GM21528 (cell line): ENCODE measurements at regions not wholly inside any gene's neighbourhood (a gene's known extent, or its start where the extent isn't known, plus 50 kb on each side); places are given as distances from the start of the nearest gene placed in this dataset.
"Not testable (repeated sequence)": the region's sequence is repeated elsewhere in the genome, so short reads cannot be mapped to it uniquely, and the experiment has no call there.

Experiments used
- ATAC-seq: cut with Tn5 transposase; IDR thresholded peaks from one replicate; pipeline ENCODE4 v1.9.1; 2021; ENCODE audit warnings: mild to moderate bottlenecking, moderate library complexity; ENCODE audit not compliant: unreplicated experiment, low FRiP score

DNA sequence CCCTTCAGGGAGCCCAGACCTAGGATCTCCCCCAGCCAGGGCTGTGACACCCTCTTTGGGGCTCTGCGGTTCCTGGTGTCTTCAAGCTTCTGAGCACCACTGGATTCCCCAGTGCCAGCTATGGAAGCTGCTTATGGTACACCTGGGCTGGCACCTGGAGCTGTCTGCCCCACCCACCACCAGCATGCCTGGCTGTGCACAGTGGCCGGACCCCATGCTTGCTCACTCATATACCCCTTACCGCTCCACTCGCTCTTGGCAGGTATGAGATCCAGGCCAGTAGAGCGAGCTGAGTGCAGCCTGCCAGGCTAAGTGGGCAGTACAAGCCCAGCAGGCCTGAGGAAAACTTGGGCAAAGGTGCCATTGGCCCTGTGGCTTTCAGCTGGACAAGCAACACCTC, 114.0 kb downstream of the DACT1 start:
- no peak for ATAC-seq

DNA sequence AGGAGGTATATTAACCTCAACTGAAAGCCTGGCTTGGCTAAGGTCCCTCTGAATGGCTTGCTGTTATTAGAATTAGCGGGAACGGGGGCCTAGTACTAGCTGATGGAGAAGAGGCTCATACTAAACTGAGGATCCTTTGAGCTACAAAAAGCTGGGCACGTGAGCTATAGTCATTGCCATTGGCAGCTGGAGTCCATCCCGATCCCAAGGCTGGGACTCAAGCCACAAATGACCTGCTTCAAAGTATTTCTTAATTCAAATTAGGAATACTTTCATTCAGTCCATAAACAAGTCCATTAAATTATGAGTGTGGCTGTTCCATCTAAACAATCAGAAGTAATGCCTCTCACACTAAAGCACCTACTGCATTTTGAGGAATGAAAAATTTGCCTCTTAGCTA, 114.5 kb downstream of the DACT1 start:
- ATAC-seq, result no peak

DNA sequence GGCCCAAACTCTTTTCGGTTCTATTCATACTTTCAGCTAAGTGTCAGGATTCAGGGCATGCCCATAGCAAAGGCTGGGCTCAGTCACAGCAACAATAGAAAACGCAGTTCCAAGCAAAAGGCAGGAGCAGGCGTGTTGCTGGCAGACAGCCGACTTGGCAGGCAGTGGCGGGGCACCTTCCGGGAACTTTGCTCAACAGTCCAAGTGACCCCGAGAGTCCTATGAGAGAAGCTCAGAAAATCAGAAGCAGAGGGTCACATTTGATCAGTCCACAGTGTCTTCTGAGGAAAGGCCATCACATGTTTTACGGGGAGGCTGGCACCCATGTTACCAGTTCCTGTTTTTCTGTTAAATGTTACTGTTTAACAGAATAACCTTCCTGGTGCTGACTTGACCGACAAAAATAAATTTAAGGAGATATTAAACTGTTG, 115.0 kb downstream of the DACT1 start:
- no peak for ATAC-seq

DNA sequence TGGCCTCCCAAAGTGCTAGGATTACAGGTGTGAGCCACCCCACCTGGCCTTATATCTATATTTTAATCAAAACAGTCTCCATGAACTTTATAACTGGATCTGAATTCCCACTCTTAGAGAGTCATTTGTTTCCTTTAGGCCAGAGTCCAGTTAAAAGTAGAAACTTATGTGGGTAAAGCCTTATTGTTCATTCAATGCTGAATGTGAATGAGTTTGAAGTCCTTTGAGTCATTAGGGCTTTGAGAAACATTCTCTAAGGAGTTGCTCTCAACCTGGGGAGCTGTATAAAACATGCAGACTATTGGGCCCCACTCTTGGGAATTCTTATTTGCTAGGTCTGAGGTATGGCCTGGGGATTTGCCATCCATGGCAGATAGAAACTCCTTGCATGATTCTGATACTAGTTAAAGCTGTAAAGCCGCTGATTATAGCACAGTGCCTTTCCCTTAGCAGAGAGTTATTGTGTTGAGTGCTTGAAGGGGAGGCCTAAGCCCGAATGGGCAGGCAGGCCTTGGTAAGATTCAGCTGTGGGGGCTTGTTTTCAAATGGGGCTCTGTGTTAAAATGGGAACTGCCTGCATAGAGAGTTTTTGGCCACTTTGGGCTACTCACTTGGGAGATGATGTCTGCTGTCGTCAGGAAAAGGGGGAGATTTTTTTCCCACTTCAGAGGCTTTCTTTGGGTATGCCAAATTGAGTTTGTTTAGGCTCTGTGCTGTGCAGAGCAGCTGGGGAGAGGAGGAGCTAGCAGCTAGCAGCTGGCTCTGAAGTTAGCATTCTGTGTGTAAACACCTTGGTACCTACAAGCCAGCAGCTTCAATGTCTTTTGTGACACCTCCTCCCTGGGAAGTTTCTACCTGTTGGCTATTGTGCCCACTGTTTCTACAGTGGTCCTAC, 117.5 kb downstream of the DACT1 start:
- no peak for ATAC-seq

DNA sequence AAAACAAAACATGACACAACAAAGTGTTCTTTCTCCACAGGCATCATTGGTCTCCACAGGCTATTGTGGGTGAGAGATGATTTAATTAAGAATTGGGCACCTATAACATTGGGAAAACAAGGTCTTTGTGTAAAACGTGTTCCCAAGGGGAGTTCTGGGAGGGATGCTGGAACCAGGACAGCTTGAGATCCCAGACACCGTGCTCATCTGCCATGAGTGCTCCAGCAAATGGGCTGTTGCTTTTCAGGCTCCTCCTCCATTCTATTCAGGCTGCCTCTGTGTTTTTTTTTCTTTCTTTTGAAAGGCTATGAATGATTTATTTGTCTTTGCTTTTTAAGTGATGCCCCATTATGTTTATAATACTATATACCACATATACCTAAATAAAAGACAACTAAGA, 122.4 kb downstream of the DACT1 start:
- no peak for ATAC-seq

DNA sequence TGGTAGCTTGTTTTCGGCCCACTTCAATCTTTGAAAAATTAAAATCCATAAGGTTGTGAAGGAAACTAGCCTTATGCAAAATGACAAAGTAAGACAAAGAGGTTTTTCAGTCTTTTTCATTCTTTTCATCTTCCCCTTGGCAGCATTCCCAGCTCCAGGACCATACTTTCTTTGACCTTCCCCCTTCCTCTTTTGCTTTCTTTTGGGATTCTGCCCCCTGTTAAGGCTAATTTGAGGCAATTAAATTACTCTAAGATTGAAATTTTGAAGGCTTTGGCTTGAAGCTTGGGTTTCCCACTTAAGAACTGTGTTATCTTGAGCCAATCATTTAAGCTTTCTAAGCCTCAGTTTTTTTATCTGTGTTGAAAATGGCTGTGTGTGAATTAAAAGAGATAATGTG, 124.9 kb downstream of the DACT1 start:
- no peak for ATAC-seq

DNA sequence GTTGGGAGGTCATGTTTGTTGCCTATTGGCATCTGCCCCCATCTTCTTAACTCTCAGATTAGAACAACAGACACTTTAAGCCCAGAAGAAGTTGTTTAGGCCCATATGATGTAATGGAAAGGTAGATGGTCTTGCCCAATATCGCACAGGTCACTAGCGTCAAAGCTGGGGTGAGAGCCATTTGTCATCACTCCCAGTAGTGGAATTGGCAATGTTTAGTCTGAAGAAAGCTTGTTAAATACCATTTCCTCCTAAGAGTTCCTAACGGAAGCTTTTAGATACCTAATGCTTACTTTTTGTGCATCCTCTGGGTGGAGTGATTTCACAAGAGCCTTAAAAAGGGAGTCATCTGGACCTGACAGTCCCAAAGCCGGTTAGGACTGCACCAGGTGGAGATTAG, 125.4 kb downstream of the DACT1 start:
- no peak for ATAC-seq

DNA sequence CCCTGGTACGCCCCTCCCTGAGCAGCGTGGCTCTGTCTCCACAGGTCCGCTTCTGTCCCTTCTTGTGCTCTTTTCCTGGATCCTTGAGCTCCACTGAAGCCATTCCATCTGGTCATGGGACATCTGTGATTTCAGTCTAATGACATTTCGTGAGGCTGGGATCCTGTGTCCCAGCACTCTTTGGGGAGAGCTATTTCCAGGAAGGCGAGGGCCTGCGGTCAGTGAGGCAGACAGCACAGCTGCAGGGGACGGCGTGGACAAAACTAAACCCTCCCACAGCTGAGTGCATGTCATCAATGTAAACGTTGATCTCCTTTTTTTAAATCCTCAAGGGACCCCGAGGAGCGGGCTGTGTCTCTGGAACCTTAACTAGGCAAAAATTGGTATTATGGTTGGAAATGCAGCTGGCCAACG, 127.7 kb downstream of the DACT1 start:
- ATAC-seq, result no peak

DNA sequence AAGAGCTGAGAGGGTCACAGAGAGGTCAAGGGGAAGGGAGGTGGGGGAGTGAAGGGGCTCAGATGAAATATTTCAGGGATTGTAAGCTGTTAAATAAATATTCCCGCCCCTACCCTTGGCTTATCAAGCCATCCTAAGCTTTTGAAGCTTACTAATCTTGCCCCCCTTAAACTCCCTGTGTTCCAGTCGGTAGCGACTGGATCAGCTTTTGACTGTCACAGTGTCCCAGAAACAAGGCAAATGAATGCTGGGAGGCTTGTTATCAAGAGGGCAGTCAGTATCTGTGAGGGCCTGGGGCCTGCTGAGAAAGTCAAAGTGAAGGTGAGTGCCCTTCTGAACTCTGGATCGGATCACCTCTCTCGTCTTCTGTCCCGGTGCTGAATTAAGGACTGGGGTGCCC, 128.1 kb downstream of the DACT1 start:
- no peak for ATAC-seq

DNA sequence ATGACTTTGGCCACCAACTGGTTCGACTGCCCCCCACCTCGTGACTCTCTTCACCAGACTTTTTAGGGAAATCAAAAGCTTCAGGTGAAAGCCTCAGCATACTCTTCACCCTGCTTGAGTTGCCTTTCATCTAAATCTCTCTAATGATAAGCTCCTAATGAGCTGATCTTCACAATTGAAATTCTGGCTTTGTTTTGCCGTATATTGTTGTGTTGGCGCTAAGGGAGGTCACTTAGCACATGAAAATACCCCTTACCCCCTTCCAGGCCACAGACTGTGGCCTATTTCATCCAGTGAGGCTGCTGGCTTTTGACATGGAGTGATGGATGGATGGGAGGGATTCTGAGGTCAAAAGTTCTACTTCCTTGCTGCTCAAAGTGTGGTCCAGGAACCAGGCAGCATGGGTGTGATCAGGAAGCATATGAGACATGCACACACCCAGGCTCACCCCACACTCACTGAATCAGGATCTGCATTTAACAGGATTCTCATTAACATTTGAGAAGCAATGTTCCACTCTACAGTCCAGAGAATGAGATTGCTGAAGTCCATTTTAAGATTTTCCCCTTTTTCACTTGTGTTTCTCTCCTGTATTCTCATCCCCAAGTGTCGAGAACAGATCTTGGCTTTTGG, 131.4 kb downstream of the DACT1 start:
- no peak for ATAC-seq

DNA sequence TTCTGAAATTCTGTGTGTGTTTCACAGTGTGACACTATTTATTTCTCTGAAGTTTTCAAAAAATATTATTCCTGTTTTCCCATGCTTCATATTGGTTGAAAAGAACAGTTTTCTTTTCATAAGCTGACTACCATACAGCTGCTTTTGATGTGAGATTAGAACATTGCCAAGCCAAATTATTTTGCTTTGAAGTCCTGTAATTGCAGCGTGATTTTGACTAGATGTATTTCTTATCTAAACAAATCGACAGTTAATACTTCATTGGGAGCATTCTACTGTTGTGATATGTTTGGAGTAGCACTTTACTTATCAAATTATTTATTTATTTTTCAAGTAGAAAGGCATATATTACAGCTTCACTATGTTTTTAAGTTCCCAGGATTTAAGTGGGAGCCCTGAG, 132.0 kb downstream of the DACT1 start:
- ATAC-seq, result no peak

DNA sequence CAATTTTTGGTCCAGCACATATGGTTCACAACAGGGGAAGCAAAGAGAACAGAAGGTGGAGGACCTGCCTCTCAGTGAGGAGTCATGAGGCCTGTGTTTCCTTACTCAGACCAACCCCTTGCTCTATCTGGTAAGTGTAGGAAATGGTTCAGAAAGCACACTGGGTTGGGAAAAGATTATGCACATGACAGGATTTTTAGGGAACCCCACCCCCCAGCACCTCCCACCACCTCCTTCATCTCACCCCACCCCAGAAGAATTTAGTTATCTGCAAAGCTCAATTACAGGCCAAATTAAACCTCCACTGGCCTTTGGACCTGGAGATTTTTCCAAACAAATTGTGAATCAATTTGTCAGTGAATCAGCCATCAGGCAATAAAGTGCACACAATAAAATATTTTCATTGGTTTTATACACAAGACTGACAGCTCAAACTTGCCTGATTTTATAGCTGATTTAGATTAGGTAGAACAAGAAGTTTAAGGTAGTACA, 132.8 kb downstream of the DACT1 start:
- ATAC-seq, result no peak

DNA sequence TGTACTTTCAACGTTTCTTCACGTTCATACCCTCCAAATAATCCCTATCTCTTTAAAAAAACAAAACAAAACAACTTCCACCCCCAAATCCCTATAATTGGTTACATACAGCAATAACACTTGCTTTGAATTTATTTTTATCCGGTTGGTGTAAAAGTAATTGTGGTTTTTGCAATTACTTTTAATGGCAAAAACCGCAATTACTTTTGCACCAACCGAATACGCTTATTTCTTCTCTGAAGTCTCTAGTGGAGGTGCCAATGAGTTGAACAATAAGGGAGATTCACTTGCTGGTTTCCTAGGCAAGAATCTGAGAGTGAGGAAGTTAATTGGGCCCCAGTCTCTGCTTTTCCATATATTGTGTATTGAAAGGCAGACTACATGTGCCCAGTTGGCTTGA, 133.3 kb downstream of the DACT1 start:
- ATAC-seq, result no peak

DNA sequence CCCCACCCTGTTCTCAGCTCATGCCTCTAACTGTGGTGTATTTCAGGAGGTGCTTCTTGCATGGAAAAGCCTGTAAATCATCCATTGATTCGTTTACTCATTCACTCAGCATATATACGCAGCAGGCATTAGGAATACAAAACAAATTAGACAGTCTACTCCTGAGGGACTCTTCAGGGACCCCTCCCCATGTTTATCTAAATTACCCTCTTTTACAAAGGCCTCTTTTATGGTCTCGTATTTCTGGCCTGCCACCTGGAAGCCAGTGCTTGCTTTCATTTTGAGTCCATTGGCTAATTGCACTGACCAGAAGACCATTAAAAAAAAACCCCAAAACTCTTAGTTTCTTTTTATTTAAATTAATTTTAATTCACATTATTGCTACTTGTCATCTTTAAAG, 134.4 kb downstream of the DACT1 start:
- ATAC-seq, result no peak

DNA sequence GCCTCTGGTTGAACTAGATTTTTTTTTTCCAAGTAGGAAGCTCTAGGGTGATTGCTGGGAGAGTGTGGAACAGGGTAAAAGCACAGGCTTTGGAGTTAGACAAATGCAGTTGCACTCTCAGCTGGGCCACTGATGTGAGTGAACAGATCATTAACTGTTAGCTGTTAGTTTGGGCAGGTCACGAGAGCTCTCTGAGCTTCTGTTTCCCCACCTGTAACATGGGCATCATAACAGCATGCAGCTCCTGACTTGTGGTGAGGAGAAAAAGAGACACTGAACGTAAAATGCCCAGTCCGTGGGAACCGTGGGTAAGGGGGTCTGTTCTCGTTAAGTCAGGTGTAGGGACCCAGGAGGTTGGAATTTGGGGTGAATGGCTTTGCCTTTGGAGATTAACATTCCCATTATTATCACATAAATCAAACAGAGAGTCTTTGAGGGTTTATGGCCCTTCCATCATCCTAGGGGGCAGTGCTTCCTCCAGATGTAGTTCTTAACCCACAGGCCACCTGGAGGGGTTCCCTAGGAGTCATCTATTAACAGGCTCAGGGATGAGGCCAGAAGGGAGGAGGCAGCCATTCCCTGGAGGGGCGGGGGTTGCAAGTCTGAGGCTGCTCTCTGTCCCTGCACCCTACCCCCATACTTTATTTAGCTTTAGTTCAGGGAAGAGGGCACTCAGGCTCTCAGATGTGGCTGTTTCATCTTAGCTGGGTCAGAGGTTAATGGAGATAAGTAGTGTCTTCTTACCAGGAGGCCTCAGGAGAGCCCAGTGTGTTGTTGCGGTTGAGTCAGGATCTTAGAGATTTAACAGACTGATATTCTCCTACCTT, 135.2 kb downstream of the DACT1 start:
- ATAC-seq, result no peak

DNA sequence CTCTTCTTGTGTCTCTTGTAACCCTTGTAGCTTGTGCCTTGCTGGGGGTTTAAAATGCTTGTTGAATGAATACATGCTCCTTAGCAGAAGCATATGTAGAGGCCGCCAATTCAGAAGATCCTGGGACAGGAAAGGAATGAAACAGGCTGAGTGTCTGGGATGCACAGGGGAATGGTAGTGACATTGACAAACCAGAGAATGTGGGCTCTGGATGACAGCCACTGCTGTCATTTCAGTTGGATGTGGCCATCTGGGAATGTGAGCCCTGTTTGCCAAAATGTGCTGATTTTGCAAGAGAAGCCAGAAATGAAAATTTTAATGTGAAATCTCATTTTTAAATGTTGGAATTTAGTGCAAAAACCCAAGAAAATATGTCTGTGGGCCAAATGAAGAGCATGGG, 136.8 kb downstream of the DACT1 start:
- ATAC-seq, result no peak

DNA sequence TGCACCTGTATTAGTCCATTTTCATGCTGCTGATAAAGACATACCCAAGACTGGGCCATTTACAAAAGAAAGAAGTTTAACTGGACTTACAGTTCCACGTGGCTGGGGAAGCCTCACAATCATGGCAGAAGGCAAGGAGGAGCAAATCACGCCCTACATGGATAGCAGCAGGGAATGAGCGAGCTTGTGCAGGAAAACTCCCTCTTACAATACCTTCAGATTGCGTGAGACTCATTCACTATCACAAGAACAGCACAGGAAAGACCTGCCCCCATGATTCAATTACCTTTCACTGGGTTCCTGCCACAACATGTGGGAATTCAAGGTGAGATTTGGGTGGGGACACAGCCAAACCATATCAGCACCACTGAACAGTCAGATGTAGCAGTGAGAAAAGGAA, 137.4 kb downstream of the DACT1 start:
- not testable (repeated sequence) for ATAC-seq

DNA sequence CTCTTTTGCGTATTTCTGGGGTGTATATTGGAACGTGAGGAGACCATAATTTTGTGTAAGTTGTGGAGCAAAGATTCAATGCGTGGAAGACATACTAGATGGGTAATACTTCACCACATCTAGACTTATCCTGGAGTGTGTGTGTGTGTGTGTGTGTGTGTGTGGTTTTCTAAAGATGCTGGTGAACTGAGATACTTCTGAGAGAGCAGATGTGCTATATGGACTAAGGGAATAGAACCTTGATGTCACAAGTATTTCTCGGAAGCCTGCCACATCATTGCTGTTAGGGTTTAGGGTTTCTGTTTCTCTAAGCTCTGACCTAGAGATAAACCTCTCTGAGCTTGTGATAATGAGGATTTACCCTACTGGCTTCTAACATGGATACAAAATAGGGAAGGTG, 138.8 kb downstream of the DACT1 start:
- ATAC-seq, result no peak

DNA sequence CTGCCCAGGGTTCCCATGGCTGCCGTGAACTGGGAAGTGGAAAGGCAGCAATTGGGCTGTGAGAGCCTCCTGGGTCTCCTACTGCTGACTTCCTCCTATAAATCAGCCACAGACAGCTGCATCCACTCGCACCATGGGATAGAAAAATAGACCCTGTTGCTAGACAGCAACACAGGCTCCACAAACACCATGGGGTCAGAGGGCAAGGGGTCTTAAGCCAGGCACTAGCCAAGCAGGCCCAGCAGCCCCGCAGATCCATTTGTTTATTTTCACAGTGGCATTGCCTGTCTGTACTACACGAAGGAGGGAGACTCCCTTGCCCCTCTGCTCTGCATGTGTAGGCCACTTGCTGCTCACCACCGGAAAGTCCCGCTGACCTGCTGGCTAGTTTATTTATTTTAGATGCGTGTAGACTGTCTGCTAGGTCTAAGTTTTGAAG, 139.8 kb downstream of the DACT1 start:
- no peak for ATAC-seq

DNA sequence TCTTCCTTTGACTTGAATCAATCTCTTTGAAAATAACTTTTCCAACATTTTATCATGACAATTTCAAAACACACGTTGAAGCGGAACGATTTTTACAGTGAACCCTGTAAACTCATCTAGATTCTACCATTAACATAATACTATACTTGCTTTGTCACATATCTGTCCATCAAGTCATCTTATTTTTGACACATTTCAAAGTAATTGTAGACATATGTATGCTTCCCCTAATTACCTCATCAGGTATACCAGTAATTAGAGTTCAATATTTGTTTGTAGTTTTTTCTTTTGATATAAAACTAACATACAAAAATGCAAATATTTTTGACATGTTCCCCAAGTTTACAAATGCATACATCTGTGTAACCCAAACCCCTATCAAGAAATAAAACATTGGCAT, 140.4 kb downstream of the DACT1 start:
- no peak for ATAC-seq

DNA sequence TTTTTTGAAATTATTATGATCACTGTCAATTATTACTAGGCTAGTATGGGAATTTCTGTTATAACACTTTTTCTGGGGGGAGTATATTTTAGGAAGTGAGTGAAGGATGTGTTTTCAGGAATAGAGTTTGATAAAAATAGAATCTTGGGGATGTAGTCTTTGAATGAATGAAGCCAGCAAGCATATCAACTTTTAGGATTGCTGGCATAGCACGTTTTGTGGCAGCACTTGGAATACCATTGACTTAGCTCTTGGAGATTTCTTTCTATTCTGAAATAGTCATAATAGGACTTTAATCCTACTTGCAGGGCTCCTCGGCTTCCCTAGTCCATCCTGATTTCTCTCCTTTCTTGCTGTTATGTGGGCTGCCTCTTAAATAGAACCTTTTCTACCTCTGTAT, 141.6 kb downstream of the DACT1 start:
- no peak for ATAC-seq
